Hippocampal formation (tissue), 2 donors: ENCODE measurements at regions not wholly inside any gene's neighbourhood (a gene's known extent, or its start where the extent isn't known, plus 50 kb on each side); places are given as distances from the start of the nearest gene placed in this dataset.

Source experiments
- DNase-seq, 2 donors: peaks; one replicate each; lab custom pipeline; 2025; lab: John Stamatoyannopoulos, UW

GRCh38 chr12:22990501-22990900 is 365.5 kb downstream of the ETNK1 start:
- no peak for DNase-seq

- DNase-seq: no peak
These were observed 366.4 kb downstream of the ETNK1 start for GRCh38 chr12:22991250-22991844.

DNA sequence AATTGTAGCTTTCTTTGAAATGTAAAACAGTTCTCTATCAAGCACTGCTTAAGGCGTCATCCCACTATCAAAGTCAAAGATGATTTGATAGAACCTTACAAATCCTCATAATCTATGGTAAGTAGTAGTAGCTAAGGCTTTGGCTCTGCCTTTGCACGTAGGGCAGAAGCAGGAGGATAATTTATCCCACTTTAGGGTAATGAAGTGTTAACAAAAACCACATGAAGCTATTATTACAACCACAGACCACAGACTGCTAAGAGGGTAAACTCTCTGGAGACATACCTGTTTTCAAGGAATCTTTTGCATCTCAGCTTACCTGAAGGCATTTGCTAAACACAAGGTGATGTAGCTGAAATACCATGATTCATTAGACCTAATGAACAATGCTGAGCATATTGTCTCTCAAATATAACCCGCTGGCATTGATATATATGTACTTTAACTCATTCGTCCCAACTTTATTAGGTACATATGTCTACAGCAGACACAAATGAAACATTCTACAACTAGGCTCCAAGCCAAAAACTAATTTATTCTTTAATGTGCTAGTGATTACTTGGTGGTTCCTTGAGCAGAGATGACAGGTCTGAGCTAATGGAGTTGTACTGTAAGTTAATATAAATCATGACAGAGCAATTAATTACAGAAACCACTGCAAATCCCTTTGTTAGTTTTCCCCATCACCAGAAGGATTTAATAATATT is 368.8 kb downstream of the ETNK1 start:
- no peak for DNase-seq

- no peak for DNase-seq
These were observed 369.3 kb downstream of the ETNK1 start for GRCh38 chr12:22994316-22994675.

DNA sequence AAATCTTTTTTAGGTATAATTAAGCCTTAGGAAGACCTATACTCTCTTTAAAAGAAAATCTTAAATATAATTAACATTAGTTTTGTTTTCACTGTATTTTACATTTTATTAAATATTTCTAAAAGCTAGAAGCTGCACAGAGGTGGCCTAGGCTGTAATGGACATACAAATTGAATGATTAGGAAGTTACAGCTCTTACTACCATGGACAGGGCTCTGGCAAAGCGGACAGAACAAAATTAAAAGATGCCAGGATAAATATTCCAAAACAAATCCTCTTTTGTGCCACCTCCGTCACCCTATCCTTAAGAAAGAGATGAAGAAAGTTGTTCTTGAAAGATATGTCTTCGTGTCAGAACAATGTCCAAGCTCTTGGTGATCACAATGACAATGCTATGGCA is 376.5 kb downstream of the ETNK1 start:
- no peak for DNase-seq

- DNase-seq: no peak
These were observed 377.4 kb downstream of the ETNK1 start for GRCh38 chr12:23002381-23002780.

DNA sequence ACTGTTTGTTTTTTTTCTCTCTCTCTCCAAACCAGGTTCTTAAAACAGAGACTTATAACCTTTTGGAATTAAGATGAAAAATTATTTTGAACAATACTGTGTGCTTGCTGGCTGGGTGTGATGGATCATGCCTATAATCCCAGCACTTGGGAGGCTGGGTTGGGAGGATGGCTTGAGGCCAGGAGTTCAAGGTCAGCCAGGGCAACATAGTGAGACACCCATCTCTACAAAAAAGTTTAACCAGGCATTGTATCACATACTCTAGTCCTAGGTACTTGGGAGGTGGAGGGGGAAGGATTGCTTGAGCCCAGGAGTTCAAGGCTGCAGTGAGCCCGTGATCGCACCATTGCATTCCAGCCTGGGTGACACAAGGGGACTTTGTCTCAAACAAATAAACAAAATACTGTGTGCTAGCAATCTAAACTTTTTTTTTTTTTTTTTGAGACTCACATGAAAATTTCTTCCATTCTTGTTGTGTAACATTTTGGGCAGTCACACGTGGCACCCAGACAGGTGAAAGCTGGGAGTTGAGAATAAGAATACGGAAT is 379.6 kb downstream of the ETNK1 start:
- DNase-seq: no peak

GRCh38 chr12:23005387-23005786 is 380.4 kb downstream of the ETNK1 start:
- DNase-seq: no peak

DNA sequence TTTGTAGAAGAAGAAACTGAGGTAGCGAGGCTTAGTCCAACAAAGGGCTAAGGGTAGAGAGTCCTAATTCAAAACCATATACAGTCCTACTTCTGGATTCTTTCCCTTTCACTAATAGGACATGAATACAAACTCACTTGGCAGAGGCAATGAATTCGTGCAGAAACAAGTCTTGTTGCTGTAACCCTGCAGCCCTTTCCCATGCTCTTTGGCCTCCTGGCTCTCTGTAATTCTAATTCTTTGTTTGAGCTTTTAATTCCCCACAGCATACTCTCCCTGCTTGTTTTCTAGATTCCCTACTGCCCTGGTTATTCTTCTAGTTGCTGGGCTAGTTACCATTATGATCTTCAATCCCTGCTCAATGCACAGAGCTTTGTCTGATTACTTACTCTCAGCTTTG is 381.4 kb downstream of the ETNK1 start:
- DNase-seq: no peak

DNA sequence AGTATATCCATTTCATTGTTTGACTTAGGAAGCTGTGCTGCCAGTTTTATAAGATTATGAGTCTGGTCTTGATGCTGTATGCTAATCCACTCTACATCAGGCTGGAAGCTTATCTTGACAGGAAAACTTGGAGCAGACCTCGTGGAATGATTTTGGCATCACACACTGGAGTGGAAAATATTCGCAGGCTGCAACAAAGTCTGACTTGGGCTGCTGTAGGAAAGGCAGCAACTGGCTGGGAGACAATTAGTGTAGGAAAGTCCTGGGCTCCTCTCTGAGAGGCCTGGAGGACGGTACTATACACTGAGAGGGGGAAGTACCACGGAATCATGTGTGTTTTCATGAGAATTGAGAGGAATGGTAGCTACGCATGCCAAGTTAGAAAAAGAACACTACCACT is 383.7 kb downstream of the ETNK1 start:
- no peak for DNase-seq

GRCh38 chr12:23014749-23015148 is 389.8 kb downstream of the ETNK1 start:
- no peak for DNase-seq

- DNase-seq: no peak
These were observed 400.5 kb downstream of the ETNK1 start for GRCh38 chr12:23025372-23026016.

- no peak for DNase-seq
These were observed 403.3 kb downstream of the ETNK1 start for GRCh38 chr12:23028158-23028802.

DNA sequence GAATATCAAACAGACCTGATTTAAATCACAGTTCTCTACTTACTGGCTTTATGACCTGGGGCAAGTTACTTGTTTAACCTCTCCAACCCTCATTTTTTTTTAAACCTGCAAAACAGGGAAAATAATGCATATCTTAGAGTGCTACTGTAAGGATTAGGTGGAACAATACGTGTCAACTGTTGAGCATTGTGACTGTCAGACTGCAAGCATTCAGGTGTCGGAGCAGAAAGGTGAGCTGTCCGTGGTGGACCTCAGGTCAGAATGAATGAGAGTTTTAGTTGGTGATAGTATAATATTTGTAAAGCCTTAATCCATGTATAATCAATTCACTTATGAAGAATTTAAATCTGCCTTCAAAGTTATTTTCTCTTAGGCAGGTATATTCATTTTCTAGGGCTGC is 404.2 kb downstream of the ETNK1 start:
- no peak for DNase-seq

GRCh38 chr12:23039834-23040233 is 414.9 kb downstream of the ETNK1 start:
- DNase-seq: no peak

DNA sequence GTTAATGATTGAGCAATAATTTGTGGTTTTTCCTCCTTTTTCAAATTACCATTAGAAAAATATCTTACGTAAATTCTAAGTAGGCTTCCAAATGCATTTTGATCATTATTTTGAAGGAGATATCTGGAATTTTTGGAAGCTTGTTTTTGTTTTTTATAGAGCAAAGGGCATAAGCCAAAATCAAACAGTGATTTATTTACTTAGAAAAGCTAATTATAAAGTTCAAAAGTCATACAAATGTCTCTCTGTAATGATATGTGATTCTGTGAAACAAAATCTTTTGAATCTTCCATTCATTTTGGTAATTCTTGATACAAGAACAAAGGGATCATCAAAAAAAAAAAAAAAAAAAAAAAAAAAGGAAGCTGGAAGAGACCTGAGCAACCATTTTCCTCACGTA is 416.8 kb downstream of the ETNK1 start:
- no peak for DNase-seq

GRCh38 chr12:23043646-23044045 is 418.7 kb downstream of the ETNK1 start:
- DNase-seq: no peak

GRCh38 chr12:23049180-23049579 is 424.2 kb downstream of the ETNK1 start:
- no peak for DNase-seq

- no peak for DNase-seq
These were observed 430.0 kb downstream of the ETNK1 start for GRCh38 chr12:23055004-23055403.

DNA sequence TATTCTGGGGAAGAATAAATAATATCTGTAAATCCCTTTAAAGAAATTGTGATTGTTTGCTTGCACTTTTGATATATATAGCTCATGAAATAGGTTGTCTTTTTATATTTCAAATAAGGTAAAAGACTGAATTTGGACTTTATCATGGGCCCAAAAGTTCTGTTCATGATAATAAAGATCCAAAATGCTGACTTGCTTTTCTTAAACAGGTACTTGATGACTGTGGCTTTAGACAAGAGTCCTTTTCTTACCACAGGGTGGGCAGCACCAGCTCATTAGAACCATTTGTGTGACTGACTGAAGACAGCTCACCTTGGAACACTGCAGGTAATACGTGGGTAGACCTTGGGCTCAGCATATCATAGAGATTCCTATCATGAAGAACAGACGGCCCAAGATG is 432.6 kb downstream of the ETNK1 start:
- DNase-seq: no peak

DNA sequence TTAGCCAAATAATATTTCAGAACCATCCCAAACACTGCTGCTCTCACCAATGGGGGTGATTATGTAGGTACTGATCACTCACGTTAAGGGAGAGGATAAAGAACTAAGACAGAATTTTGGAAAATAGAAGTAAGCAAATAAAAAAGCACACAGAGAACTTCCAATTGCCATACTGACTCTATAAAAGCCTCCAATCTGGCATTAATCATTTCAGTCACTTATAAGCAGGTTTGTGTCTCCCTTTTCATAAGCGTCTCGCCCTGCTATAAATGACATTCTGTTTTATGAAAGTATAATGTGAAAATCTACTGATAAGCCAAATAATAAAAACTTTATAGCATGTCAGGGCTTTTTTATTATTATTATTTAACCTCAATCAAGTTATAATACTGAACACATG is 435.2 kb downstream of the ETNK1 start:
- DNase-seq: no peak

DNA sequence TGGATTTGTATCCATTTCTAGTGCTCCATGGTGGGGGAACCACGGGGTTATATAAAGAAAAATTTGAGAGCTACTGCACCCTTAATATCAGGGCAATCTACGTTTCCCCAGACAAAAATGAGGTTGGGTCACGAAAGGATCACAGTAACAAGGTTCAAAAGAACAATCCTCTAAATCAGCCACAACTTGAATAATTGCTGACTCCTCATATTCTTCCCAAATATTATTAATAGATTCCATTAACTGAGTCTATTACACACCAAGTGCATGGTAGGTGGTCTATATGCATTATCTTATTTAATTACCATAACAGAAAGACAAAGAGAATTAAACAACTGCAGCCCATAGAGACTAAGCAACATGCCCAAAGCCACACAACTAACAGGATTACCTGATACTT is 438.2 kb downstream of the ETNK1 start:
- no peak for DNase-seq

GRCh38 chr12:23066095-23066494 is 441.1 kb downstream of the ETNK1 start:
- DNase-seq: no peak
